NCI-H748 (cell line): ENCODE measurements at regions not wholly inside any gene's neighbourhood (a gene's known extent, or its start where the extent isn't known, plus 50 kb on each side); places are given as distances from the start of the nearest gene placed in this dataset.

ENCODE experiments used
- DNase-seq: peaks from one replicate; lab custom pipeline; 2025; ENCODE audit not compliant: unreplicated experiment; lab: John Stamatoyannopoulos, UW

DNA sequence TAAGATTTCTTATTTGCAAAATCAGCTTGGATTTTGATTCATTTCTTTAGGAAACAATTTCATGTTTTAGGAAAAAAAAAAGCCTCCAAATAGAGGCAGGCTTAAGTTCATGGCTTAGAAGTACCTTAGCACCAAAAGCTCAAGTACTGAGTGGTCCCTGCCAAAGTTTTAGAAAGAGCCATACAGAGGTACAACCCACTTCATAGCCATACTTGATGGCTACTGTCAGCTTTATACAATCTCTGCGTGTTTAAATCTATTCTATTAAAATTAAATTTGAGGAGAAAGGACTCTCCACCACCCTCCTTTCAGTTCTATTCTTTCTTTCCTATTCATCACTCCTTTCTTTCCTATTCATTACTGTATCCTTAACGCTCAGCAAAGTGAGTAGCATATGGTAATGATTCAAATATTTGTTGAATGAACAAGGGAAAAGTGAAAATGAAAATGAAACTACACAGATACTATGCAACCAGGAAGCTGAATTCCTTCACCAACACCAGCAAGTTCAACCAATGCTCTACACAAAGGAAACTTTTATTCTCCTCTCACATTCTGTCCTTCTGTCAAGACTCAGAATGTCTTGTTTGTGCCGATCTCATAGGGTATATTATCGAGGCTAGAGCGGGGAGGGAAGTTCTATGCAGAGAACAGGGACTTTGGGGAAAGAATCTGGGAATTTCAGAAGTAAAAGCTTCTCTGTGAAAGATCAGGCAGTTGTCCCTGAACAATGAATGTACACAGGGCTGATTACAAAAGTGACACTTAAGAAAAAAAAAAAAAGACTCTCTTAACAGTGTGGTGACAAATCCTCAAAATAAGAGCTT is 138.6 kb upstream of the SPEF2 start:
- DNase-seq: no peak

- no peak for DNase-seq
Measured at GRCh38 chr5:35477911-35478310, 139.8 kb upstream of the SPEF2 start.

DNA sequence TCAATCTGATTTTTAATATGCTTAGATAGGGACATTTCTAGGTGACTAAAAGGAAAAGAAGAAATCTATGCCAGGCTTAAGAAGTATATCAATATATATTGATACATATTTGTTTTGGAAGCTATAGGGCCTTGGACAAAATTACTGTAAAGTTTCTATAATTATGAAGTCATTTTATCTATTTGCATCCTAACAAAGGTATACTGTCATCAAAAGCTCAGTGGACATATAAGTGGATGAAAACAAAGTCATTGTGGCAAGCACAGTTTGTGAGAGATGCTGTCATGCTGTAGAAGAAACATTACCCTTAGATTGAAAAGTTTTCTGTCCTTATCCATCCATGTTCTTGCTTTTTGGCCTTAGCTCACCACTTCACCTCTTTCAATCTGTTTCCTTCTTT is 140.3 kb upstream of the SPEF2 start:
- no peak for DNase-seq

- DNase-seq: no peak
Measured at GRCh38 chr5:35476797-35477196, 140.9 kb upstream of the SPEF2 start.

DNA sequence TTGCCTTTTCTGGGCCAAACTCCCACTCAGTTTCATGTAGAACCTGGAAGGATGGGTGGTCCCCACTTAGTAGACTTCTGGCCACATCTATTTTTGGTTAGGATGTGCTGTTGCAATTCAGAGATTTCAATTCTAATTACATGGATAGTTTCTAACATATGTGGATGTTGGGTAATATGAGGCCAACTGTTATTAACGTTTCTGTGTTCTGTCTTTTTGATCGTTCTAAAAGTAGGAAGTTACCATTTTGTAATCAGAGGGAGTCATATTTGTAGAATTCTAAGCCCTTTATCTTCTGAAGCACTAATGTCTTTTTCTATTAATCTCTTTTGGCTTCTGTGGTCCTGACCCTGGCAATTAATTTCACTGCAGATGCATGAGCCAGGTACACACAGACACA is 141.6 kb upstream of the SPEF2 start:
- DNase-seq: no peak

- DNase-seq: no peak
Measured at GRCh38 chr5:35473589-35473988, 144.1 kb upstream of the SPEF2 start.

DNA sequence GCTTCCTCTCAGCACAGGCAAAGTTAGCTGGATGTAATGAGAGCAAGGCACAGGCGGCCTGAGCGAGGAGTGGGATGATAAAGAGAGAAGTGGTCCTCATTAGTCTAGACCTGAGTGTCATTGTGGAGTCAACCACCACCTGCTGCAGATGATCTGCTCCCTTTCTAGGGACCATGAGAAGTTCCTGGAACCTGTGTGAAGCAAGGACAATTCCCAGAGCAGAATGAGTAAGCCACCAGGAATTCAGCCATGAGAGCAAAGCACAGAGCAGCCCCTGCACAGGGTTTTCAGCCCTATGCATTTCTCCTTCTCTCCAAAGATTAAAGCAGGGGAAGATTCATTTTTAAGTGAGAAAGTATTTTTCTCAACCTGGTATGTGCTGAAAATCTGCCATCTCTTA is 146.8 kb upstream of the SPEF2 start:
- DNase-seq: no peak

- no peak for DNase-seq
Measured at GRCh38 chr5:35468811-35469210, 148.9 kb upstream of the SPEF2 start.

DNA sequence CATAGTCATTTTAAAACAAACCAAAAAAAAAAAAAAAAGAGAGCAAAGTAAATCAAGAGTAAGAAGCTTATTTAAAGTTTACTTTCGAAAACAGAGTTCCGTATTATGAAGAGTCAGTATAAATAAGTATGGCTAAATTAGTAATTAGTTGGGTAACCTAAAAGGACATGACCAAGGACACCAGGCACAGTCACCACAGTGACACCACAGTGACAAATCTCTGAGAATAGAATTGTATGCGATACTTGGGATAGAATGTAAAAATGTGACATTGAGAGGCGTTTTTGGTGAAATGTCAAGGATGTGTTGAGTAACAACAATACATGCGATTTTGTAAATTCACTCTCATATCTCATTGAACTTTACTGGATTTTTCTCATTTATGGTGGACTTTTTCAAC is 150.9 kb upstream of the SPEF2 start:
- no peak for DNase-seq

GRCh38 chr5:35464757-35465156 is 152.9 kb upstream of the SPEF2 start:
- no peak for DNase-seq

- no peak for DNase-seq
Measured at GRCh38 chr5:35461530-35461929, 156.1 kb upstream of the SPEF2 start.

GRCh38 chr5:35458824-35459207 is 158.8 kb upstream of the SPEF2 start:
- peak; percentile 93 for DNase-seq

GRCh38 chr5:35457912-35458823 is 159.5 kb upstream of the SPEF2 start:
- no peak for DNase-seq

DNA sequence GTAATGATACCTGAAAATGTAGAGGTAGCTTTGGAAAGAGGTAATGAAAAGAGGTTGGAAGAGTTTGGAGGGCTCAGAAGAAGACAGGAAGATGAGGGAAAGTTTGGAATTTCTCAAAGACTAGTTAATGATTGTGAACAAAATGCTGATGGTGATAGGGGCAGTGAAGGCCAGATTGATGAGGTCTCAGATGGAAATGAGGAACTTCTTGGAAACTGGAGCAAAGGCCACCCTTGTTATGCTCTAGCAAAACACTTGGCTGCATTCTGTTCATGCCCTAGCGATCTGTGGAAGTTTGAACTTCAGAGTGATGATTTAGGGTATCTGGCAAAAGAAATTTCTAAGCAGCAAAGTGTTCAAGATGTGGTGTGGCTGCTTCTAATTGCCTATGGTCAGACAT is 161.2 kb upstream of the SPEF2 start:
- no peak for DNase-seq

DNA sequence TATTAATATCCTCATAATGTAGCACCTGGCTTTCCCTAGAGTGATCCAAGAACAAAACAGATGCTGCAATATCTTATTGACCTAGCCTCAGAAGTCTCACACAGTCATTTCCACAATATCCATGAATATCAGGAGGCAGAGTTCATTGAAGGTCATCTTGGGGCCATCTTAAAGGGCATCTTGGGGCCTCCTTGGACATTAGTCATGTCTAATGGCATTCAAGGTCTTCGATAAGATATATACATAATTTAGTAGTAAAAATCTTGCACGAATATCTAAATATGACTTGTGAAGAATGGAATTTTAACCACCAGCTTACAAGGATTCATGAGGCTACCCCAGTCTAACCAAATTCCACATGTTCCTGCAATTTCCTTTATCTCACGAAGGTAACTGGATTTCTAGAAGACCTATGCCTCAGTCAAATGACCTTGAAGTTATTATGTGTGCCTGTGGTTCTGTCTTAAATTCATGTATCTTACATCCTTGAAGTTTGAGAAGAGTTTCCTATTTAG is 163.6 kb upstream of the SPEF2 start:
- no peak for DNase-seq

GRCh38 chr5:35443803-35444595 is 173.7 kb upstream of the SPEF2 start:
- DNase-seq: peak; percentile 29

DNA sequence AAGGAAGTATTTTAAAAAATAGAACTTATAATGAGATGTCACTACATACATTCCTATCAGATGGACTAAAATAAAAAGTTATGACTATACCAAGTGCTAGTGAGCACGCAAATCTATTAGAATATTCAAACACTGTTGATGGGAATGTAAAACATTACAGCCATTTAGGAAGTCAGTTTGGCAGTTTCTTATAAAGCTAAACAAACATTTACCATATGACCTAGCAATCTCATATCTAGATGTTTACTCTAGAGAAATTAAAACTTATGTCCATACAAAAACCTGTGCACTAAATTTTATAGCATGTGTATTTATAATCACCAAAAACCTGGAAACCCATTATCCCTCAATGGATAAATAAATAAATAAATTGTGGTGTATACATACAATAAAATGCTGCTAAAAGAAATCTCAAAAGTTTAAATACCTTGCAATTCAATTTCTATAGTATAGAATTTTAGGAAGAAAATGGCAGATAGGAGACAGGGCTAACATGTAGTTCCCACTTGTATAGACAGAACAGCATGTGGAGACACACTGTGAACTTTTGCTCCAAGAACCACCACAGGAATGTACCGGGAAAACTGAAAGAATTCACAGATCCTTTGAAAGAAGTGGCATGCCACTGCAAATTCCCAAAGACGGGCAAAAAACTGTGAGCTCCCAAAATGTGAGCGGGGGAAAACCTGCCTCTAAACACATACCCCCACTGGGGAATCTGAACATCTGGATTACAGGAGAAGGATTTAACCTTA is 174.6 kb upstream of the SPEF2 start:
- DNase-seq: no peak

GRCh38 chr5:35440409-35440808 is 177.3 kb upstream of the SPEF2 start:
- DNase-seq: no peak

DNA sequence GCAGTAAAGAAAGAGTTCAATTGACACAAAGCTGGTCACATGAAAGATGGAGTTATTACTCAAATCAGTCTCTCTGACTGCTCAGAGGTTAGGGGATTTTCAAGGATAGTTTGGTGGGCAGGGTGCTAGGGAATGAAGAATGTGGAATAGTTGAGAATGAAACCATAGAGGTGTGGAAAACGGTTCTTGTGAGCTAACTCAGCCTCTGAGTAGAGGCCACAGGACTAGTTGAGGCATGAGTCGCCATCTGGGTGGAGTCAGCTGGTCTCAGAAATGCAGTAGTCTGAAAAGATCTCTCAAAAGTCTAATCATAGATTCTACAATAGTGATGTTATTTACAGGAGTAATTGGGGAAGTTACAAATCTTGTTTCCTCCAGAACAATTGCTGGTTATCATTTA is 178.9 kb upstream of the SPEF2 start:
- no peak for DNase-seq

DNA sequence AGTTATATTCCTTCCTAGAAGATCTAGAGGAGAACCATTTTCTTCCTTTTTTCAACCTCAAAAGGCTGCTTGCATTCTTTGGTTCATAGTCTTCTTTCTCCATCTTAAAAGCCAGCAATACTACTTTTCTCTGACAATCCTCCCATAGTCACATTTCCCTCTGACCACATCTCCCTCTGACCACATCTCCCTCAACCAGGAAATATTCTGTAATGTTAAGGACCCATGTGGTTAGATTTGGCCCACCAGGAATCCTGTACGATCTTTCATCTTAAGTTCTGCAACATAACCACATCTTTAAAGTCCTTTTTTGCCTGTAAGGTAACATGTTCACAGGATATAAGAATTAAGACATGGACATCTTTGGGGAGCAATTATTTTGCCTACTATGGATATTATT is 179.4 kb upstream of the SPEF2 start:
- no peak for DNase-seq
